Non-pigmented ciliary epithelial cell (primary cell): ENCODE measurements at regions not wholly inside any gene's neighbourhood (a gene's known extent, or its start where the extent isn't known, plus 50 kb on each side); places are given as distances from the start of the nearest gene placed in this dataset.

Experiments
- DNase-seq: peaks from one replicate; pipeline ENCODE4 v3.0.0-alpha.2; 2010; ENCODE audit warnings: low read depth

GRCh38 chr16:85971902-85972638 lies 73.1 kb downstream of the IRF8 start:
- DNase-seq: no peak

GRCh38 chr16:85974428-85975375 lies 75.7 kb downstream of the IRF8 start:
- no peak for DNase-seq

GRCh38 chr16:85975451-85975981 lies 76.6 kb downstream of the IRF8 start:
- no peak for DNase-seq

GRCh38 chr16:85978291-85978775 lies 79.4 kb downstream of the IRF8 start:
- no peak for DNase-seq

- no peak for DNase-seq
Observed at GRCh38 chr16:85978976-85979375, 80.0 kb downstream of the IRF8 start.

- no peak for DNase-seq
Observed at GRCh38 chr16:85979605-85980004, 80.6 kb downstream of the IRF8 start.

GRCh38 chr16:85980686-85981085 lies 81.7 kb downstream of the IRF8 start:
- DNase-seq: no peak

GRCh38 chr16:85981826-85982562 lies 83.0 kb downstream of the IRF8 start:
- no peak for DNase-seq

- DNase-seq: no peak
Observed at GRCh38 chr16:85982563-85982939, 83.6 kb downstream of the IRF8 start.

GRCh38 chr16:85983064-85983463 lies 84.1 kb downstream of the IRF8 start:
- no peak for DNase-seq

- DNase-seq: no peak
Observed at GRCh38 chr16:85983606-85984230, 84.8 kb downstream of the IRF8 start.

- no peak for DNase-seq
Observed at GRCh38 chr16:85984231-85984880, 85.4 kb downstream of the IRF8 start.

- DNase-seq: no peak
Observed at GRCh38 chr16:85984947-85985451, 86.0 kb downstream of the IRF8 start.

GRCh38 chr16:85986931-85987749 lies 88.2 kb downstream of the IRF8 start:
- DNase-seq: no peak

GRCh38 chr16:85987750-85988078 lies 88.8 kb downstream of the IRF8 start:
- no peak for DNase-seq

GRCh38 chr16:85988306-85988705 lies 89.3 kb downstream of the IRF8 start:
- no peak for DNase-seq

GRCh38 chr16:85988723-85989313 lies 89.9 kb downstream of the IRF8 start:
- DNase-seq: no peak

GRCh38 chr16:85989376-85989775 lies 90.4 kb downstream of the IRF8 start:
- DNase-seq: no peak

GRCh38 chr16:85989863-85990643 lies 91.1 kb downstream of the IRF8 start:
- no peak for DNase-seq
